ENCODE measurements at regions not wholly inside any gene's neighbourhood (a gene's known extent, or its start where the extent isn't known, plus 50 kb on each side); places are given as distances from the start of the nearest gene placed in this dataset.

GRCh38 chr7:79998363-79998762 is 136.3 kb upstream of the GNAI1 start:
- H3K27me3 Mint-ChIP-seq (ENCODE audit: low read depth): peaks cover 4% of the 10 kb centered on the region; the same call in 1 of the 2 replicates
- no peak for DNase-seq (ENCODE audit: low spot score)
- no peak for ATAC-seq
- no peak for TF ChIP-seq IRF1 (CRISPR knock-in tag; IDR thresholded peaks at IDR 0.05)
- TF ChIP-seq NR2C2 (CRISPR knock-in tag; IDR thresholded peaks at IDR 0.05): no peak
- no peak for TF ChIP-seq GTF2I (CRISPR knock-in tag; conservative IDR thresholded peaks at IDR 0.05)
- TF ChIP-seq NR3C1 (CRISPR knock-in tag; conservative IDR thresholded peaks at IDR 0.05; ENCODE audit: low read depth): no peak
- TF ChIP-seq FOXP4 (CRISPR knock-in tag; IDR thresholded peaks at IDR 0.05): no peak
- TF ChIP-seq ZNF281 (CRISPR knock-in tag; IDR thresholded peaks at IDR 0.05): no peak
- no peak for TF ChIP-seq ZNF232 (CRISPR knock-in tag; IDR thresholded peaks at IDR 0.05)
- no peak for TF ChIP-seq GABPB1 (CRISPR knock-in tag; IDR thresholded peaks at IDR 0.05)
- TF ChIP-seq USF2 (CRISPR knock-in tag; IDR thresholded peaks at IDR 0.05): no peak
- TF ChIP-seq ZNF263 (CRISPR knock-in tag; IDR thresholded peaks at IDR 0.05; ENCODE audit: low read depth): no peak
- TF ChIP-seq ATF6 (CRISPR knock-in tag; IDR thresholded peaks at IDR 0.05): no peak
- no peak for TF ChIP-seq E2F5 (CRISPR knock-in tag; IDR thresholded peaks at IDR 0.05)
- TF ChIP-seq ZNF317 (CRISPR knock-in tag; IDR thresholded peaks at IDR 0.05; ENCODE audit: borderline replicate concordance, low read depth): no peak
- no peak for TF ChIP-seq ATF3 (CRISPR knock-in tag; conservative IDR thresholded peaks at IDR 0.05)
- H3K4me1 Mint-ChIP-seq: no peaks in the 10 kb centered on the region
- no peak overlapping the region for H3K4me3 Mint-ChIP-seq
- H3K36me3 Mint-ChIP-seq: no peaks in the 10 kb centered on the region
- H3K9me3 Mint-ChIP-seq: no peaks in the 10 kb centered on the region
- CTCF ChIA-PET: no interaction called here
- POLR2A ChIA-PET: no interaction called here
- no peak overlapping the region for H3K27ac Mint-ChIP-seq

- no peak overlapping the region for H3K4me3 Mint-ChIP-seq
- ChIA-PET CTCF (no interaction called here), POLR2A (no interaction called here)
- no peak overlapping the region for H3K27ac Mint-ChIP-seq
- DNase-seq (ENCODE audit: low spot score) (no peak), ATAC-seq (no peak)
- no peaks in the 10 kb centered on the region for H3K36me3 Mint-ChIP-seq
- H3K4me1 Mint-ChIP-seq: no peaks in the 10 kb centered on the region
- peaks cover 4% of the 10 kb centered on the region; the same call in 1 of the 2 replicates for H3K27me3 Mint-ChIP-seq (ENCODE audit: low read depth)
- H3K9me3 Mint-ChIP-seq: no peaks in the 10 kb centered on the region
- TF ChIP-seq NR2C2 (CRISPR knock-in tag; IDR thresholded peaks at IDR 0.05): no peak
- no peak for TF ChIP-seq STAT6 (CRISPR knock-in tag; conservative IDR thresholded peaks at IDR 0.05; ENCODE audit: low read depth)
- TF ChIP-seq ZNF138 (CRISPR knock-in tag; conservative IDR thresholded peaks at IDR 0.05): no peak
- TF ChIP-seq PREB (CRISPR knock-in tag; IDR thresholded peaks at IDR 0.05; ENCODE audit: borderline replicate concordance): no peak
- no peak for TF ChIP-seq ZBTB21 (CRISPR knock-in tag; IDR thresholded peaks at IDR 0.05; ENCODE audit: borderline replicate concordance)
These were observed 137.3 kb upstream of the GNAI1 start for GRCh38 chr7:79997345-79997744.
